ENCODE measurements at regions not wholly inside any gene's neighbourhood (a gene's known extent, or its start where the extent isn't known, plus 50 kb on each side); places are given as distances from the start of the nearest gene placed in this dataset.

DNA sequence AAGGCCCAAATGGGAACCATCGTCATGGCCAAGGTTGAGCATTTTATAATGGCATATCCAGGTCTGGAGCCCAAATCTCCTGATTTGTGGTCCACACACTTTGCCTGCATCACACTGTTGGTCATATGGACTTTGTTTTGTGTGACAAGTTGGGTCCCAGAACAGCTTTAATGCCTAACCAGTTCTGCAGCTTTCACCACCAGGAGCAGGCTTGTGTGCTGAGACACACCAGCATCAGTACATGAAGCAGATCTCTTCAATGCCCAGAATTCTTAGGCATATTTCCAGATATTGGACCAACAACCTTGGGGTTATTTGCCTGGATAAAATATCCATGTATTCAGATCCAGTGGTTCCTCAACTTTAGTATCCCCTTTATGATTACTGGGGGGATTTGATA, 371.3 kb downstream of the FBXW7 start:
- no peak for TF ChIP-seq POLR2A (IDR thresholded peaks at IDR 0.05)
- TF ChIP-seq, protein P1, sequence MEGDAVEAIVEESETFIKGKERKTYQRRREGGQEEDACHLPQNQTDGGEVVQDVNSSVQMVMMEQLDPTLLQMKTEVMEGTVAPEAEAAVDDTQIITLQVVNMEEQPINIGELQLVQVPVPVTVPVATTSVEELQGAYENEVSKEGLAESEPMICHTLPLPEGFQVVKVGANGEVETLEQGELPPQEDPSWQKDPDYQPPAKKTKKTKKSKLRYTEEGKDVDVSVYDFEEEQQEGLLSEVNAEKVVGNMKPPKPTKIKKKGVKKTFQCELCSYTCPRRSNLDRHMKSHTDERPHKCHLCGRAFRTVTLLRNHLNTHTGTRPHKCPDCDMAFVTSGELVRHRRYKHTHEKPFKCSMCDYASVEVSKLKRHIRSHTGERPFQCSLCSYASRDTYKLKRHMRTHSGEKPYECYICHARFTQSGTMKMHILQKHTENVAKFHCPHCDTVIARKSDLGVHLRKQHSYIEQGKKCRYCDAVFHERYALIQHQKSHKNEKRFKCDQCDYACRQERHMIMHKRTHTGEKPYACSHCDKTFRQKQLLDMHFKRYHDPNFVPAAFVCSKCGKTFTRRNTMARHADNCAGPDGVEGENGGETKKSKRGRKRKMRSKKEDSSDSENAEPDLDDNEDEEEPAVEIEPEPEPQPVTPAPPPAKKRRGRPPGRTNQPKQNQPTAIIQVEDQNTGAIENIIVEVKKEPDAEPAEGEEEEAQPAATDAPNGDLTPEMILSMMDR (IDR thresholded peaks at IDR 0.05): no peak
